HG02852 (cell line): ENCODE measurements at regions not wholly inside any gene's neighbourhood (a gene's known extent, or its start where the extent isn't known, plus 50 kb on each side); places are given as distances from the start of the nearest gene placed in this dataset.

ENCODE experiments used
- ATAC-seq: cut with Tn5 transposase; IDR thresholded peaks from one replicate; pipeline ENCODE4 v1.9.1; 2021; ENCODE audit warnings: mild to moderate bottlenecking, moderate library complexity; ENCODE audit not compliant: unreplicated experiment

DNA sequence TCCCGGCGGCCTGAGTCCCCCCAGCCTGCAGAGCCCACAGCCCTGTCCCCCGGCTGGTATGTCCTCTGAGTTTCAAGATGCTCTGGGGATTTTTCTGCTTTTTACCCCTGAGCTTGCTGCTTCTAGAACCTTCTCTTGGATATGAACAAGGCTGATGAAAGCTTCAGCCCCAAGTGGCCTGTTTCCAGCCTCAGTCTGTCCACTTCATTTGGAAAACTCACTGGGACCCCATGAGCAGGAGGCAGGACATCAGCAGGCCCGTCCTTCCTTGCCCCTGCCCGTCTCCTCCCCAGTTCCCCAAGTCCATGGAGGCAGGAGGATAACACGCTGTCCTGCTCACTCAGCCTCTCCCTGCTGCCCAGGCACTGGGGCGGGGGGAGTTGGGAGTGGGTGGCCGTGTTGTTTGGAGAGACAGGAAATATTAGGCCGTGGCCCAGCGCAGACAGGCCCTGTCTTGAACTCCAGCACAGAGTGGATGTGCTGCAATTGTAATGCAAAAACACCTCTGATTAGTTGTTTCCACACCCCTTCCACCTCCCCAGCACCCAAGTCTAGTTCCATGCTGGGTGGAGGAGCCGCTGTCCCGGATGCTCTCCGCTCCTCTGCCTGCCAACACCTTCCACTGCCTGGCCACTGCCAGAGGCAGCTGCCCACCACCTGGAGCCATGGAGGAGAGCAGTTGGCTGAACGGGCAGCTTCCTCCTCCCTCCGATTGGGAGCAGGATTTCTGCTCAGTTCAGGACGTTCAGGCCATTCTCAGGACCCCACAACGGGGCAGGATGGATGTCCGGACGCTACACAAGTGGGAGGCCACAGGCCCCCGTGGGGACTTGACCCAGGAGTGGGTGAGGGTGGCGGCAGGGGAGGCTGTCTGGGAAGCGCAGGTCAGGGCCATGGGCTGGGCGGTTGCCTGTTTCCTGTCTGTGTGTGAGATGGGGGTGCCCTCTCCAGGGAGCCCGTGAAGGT, 216.9 kb upstream of the GSE1 start:
- no peak for ATAC-seq

GRCh38 chr16:85396879-85397871, 215.9 kb upstream of the GSE1 start:
- ATAC-seq = no peak

- ATAC-seq = no peak
Observed at GRCh38 chr16:85398050-85398451, 215.1 kb upstream of the GSE1 start.

GRCh38 chr16:85398688-85399582, 214.2 kb upstream of the GSE1 start:
- ATAC-seq = no peak

DNA sequence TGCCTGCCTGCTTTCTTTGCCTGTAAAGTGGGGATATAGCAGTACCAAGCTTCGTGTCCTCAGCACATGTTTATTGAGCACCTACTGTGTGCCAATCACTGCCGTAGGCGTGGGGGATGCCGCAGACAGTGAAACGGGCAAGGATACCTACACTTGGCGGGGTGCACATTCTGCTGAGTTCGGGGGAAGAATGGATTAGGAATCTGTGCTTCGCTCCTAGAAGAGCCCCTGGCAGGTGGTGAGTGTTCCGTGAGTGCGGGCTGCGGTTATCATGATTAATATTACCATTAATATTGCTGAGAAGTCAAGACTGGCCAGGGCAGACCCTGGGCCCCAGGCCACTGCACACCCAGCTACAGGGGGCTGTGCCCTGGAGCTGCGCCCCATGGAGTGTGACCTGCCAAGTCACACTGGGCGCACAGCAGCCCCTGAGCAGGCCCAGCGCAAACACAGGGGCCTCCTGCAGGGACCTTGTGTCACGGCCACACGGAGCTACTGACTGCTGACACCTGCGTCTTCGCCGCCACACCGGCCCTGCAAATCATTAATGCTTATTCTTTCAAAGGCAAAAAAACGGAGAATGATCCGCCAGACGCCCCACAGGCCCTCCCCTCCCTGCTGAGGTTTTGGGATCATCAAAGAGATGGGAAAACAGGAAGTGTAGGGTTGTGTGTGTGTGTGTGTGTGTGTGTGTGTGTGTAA, 213.4 kb upstream of the GSE1 start:
- no peak for ATAC-seq

DNA sequence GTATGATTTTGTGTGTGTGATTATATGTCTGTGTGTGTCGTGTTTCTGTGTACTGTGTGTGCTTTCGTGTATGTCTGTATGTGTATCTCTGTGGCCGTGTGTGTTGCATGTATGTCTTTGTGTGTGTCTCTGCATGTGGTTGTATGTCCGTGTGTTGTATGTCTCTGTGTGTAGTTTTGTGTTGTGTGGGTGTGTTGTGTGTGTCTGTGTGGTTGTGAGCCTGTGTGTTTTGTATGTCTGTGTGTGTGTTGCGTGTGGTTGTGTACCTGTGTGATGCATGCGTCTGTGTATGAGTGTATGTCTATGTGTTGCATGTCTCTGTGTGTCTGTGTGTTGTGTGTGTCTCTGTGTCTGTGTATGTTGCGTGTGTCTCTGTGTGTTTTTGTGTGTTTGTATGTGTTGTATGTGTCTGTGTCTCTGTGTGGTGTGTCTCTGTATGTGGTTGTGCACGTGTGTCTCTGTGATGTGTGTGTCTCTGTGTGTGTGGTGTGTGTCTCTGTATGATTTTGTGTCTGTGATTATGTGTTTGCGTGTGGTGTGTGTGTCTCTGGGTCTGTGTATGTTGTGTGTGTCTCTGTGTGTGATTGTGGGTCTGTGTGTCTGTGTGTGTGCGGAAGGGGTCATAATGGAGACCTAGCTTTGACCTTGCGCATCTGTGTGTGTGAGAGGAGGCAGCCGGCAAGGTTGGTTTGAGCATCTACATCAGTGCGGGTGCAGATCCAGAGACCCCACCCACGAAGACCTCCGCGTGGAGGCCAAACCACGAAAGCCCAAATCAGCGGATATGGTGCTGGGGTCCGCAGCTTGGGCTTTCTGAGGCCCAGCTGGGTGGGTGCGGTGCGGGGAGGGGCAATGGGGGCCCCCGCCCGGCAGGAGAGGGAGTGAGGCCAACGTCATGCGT, 212.6 kb upstream of the GSE1 start:
- no peak for ATAC-seq

GRCh38 chr16:85401370-85401916, 211.7 kb upstream of the GSE1 start:
- ATAC-seq = no peak

GRCh38 chr16:85401917-85402766, 211.0 kb upstream of the GSE1 start:
- ATAC-seq = no peak

DNA sequence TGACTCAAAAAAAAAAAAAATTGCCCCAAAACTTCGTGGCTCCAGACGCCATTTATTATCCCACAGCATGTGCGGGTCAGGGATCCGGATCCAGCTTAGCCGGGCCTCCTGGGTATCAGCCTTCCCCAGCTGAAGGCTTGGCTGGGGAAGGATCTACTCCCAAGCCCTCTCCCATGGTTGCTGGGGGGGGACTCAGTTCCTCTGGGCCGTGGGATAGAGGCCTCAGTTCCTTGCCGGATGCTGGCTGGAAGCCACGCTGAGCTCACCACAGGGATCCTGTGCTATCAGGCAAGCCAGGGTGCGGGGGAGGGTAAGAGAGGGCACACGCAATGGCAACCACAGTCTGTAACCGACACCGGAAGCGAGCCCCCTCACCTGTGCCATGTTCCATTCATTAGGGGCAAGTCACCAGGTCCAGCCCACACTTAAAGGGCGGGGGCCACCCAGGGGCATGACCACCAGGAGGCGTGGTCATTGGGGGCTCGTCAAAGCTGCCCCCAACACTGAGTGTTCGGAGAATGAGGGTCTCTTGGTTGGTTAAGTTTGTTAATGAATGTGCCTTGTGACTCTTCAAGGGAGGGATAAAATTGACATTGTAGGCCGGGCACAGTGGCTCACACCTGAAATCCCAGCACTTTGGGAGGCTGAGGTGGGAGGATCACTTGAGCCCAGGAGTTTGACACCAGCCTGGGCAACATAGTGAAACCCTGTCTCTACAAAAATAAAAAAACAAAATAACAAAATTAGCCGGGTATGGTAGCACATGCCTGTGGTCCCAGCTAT, 210.0 kb upstream of the GSE1 start:
- no peak for ATAC-seq

GRCh38 chr16:85403693-85404092, 209.4 kb upstream of the GSE1 start:
- no peak for ATAC-seq

GRCh38 chr16:85412911-85413520, 200.1 kb upstream of the GSE1 start:
- no peak for ATAC-seq

- ATAC-seq = no peak
Observed at GRCh38 chr16:85413691-85414663, 199.1 kb upstream of the GSE1 start.

DNA sequence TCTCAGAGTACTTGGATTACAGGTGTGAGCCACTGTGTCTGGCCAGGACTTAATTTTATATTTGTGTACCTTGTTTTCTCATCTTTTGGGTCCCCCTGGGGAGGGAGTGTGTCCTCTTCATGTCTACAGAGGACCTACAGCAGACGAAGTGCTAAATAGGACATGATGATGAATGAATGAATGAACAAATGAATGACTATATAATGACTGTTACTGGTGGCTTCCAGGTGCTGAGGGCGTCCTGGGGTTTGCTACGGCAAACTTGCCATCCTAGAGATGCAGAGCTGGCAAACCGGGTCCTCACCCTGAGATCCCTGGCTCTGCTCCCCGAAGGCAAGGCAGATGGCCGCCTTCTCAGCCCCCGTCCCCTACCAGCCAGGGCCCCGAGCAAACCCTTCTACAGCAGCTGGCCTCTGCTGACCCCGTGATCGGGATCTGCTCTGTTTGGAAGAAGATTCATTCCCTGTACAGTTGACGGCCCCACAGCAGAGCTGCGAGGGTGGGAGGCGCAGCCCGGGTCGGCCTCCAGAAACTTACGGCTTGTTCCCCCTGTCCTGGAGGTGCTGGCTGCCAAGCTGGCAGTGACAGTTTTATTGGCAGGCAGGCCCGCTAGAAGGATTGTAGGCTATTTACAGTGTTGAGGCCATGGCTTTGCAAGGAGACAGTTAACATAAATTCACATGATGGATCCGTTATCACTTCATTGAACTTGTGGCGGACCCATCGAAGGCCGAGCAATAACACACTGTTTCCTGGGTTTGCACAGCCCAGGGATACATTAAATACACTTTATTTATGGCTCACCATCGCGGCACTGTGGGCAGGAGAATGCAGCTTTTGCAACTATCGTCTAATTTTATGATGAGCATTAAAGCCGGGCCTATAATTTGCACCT, 197.7 kb upstream of the GSE1 start:
- no peak for ATAC-seq
